ENCODE measurements at regions not wholly inside any gene's neighbourhood (a gene's known extent, or its start where the extent isn't known, plus 50 kb on each side); places are given as distances from the start of the nearest gene placed in this dataset.

GRCh38 chr17:12590417-12590816, 75.3 kb upstream of the MYOCD start:
- Histone ChIP-seq H3K4me1 (no peaks in the 10 kb centered on the region), H3K9me3 (no peaks in the 10 kb centered on the region), H3K27ac (no peak overlapping the region), H3K36me3 (no peaks in the 10 kb centered on the region), H3K27me3 (no peaks in the 10 kb centered on the region), H3K4me3 (no peak overlapping the region)
- intact Hi-C loops (cut with DNase I) = no loop called here
- no peak for TF ChIP-seq POLR2A (IDR thresholded peaks at IDR 0.05)
- no peak for TF ChIP-seq CTCF (IDR thresholded peaks at IDR 0.05)
- no peak for DNase-seq
- WGBS, 2 donors = 83 to 90% methylated on average over 10 of the region's 10 CpGs

GRCh38 chr17:12591021-12591735, 74.5 kb upstream of the MYOCD start:
- no peak for TF ChIP-seq CTCF (IDR thresholded peaks at IDR 0.05)
- TF ChIP-seq POLR2A (IDR thresholded peaks at IDR 0.05) = no peak
- no peaks in the 10 kb centered on the region for H3K4me1 ChIP-seq
- H3K9me3 ChIP-seq = no peaks in the 10 kb centered on the region
- H3K27ac ChIP-seq = no peak overlapping the region
- no peaks in the 10 kb centered on the region for H3K36me3 ChIP-seq
- no peaks in the 10 kb centered on the region for H3K27me3 ChIP-seq
- 51 to 57% methylated on average over 7 of the region's 7 CpGs for WGBS, 2 donors
- intact Hi-C loops (cut with DNase I) = no loop called here
- no peak overlapping the region for H3K4me3 ChIP-seq
- no peak for DNase-seq

GRCh38 chr17:12592941-12593340, 72.7 kb upstream of the MYOCD start:
- H3K27ac ChIP-seq = no peak overlapping the region
- no peak overlapping the region for H3K4me3 ChIP-seq
- no peaks in the 10 kb centered on the region for H3K9me3 ChIP-seq
- DNase-seq = no peak
- intact Hi-C loops (cut with DNase I) = no loop called here
- no peaks in the 10 kb centered on the region for H3K4me1 ChIP-seq
- 39 to 78% methylated on average over 2 to 3 of the region's 3 CpGs for WGBS, 2 donors
- H3K27me3 ChIP-seq = no peaks in the 10 kb centered on the region
- no peaks in the 10 kb centered on the region for H3K36me3 ChIP-seq
- TF ChIP-seq CTCF (IDR thresholded peaks at IDR 0.05) = no peak
- TF ChIP-seq POLR2A (IDR thresholded peaks at IDR 0.05) = no peak

- H3K9me3 ChIP-seq = no peaks in the 10 kb centered on the region
- TF ChIP-seq CTCF (IDR thresholded peaks at IDR 0.05) (no peak), POLR2A (IDR thresholded peaks at IDR 0.05) (no peak)
- intact Hi-C loops (cut with DNase I) = no loop called here
These were observed 68.7 kb upstream of the MYOCD start for GRCh38 chr17:12596961-12597360.

GRCh38 chr17:12597895-12598294, 67.8 kb upstream of the MYOCD start:
- 84 to 91% methylated on average over 3 of the region's 3 CpGs for WGBS, 2 donors
- no peaks in the 10 kb centered on the region for H3K4me1 ChIP-seq
- no peak overlapping the region for H3K27ac ChIP-seq
- no peak overlapping the region for H3K4me3 ChIP-seq
- DNase-seq = no peak
- intact Hi-C loops (cut with DNase I) = no loop called here
- no peaks in the 10 kb centered on the region for H3K9me3 ChIP-seq
- H3K27me3 ChIP-seq = no peaks in the 10 kb centered on the region
- TF ChIP-seq CTCF (IDR thresholded peaks at IDR 0.05) = no peak
- no peak for TF ChIP-seq POLR2A (IDR thresholded peaks at IDR 0.05)
- no peaks in the 10 kb centered on the region for H3K36me3 ChIP-seq

More at GRCh38 chr17:12596961-12597360, 68.7 kb upstream of the MYOCD start:
- WGBS, 2 donors = 92 to 94% methylated on average over 11 of the region's 11 CpGs
- DNase-seq = no peak
- Histone ChIP-seq H3K4me1 (no peaks in the 10 kb centered on the region), H3K4me3 (no peak overlapping the region), H3K27me3 (no peaks in the 10 kb centered on the region), H3K36me3 (no peaks in the 10 kb centered on the region), H3K27ac (no peak overlapping the region)
